ENCODE measurements at regions not wholly inside any gene's neighbourhood (a gene's known extent, or its start where the extent isn't known, plus 50 kb on each side); places are given as distances from the start of the nearest gene placed in this dataset.

- DNase-seq, result no peak
Measured at GRCh38 chr3:459311-459670, 262.7 kb downstream of the CHL1 start.

GRCh38 chr3:461006-461405 lies 264.4 kb downstream of the CHL1 start:
- DNase-seq, result no peak

GRCh38 chr3:462851-463250 lies 266.3 kb downstream of the CHL1 start:
- DNase-seq, result no peak

GRCh38 chr3:463252-464192 lies 267.0 kb downstream of the CHL1 start:
- DNase-seq, result no peak

GRCh38 chr3:464255-464654 lies 267.7 kb downstream of the CHL1 start:
- DNase-seq, result no peak

GRCh38 chr3:468172-468571 lies 271.6 kb downstream of the CHL1 start:
- peak; percentile 35 to 36 for DNase-seq

- DNase-seq, result no peak
Measured at GRCh38 chr3:473033-473800, 276.7 kb downstream of the CHL1 start.

- no peak for DNase-seq
Measured at GRCh38 chr3:474828-475227, 278.3 kb downstream of the CHL1 start.

- DNase-seq, result no peak
Measured at GRCh38 chr3:480070-480469, 283.5 kb downstream of the CHL1 start.

GRCh38 chr3:481111-481510 lies 284.5 kb downstream of the CHL1 start:
- DNase-seq, result no peak

GRCh38 chr3:481680-482079 lies 285.1 kb downstream of the CHL1 start:
- DNase-seq, result peak; percentile 14 to 18

- DNase-seq, result no peak
Measured at GRCh38 chr3:482479-482878, 285.9 kb downstream of the CHL1 start.

- DNase-seq, result no peak
Measured at GRCh38 chr3:484341-484740, 287.8 kb downstream of the CHL1 start.

- no peak for DNase-seq
Measured at GRCh38 chr3:487614-488013, 291.1 kb downstream of the CHL1 start.

GRCh38 chr3:492586-493316 lies 296.2 kb downstream of the CHL1 start:
- no peak for DNase-seq

GRCh38 chr3:494190-494589 lies 297.6 kb downstream of the CHL1 start:
- no peak for DNase-seq

- no peak for DNase-seq
Measured at GRCh38 chr3:498487-498886, 301.9 kb downstream of the CHL1 start.

- no peak for DNase-seq
Measured at GRCh38 chr3:499001-499761, 302.6 kb downstream of the CHL1 start.

- DNase-seq, result no peak
Measured at GRCh38 chr3:502486-502885, 305.9 kb downstream of the CHL1 start.

GRCh38 chr3:513301-513700 lies 316.7 kb downstream of the CHL1 start:
- DNase-seq, result no peak

- no peak for DNase-seq
Measured at GRCh38 chr3:514192-514591, 317.6 kb downstream of the CHL1 start.

- no peak for DNase-seq
Measured at GRCh38 chr3:519026-519425, 322.5 kb downstream of the CHL1 start.

GRCh38 chr3:522888-523287 lies 326.3 kb downstream of the CHL1 start:
- DNase-seq, result no peak

Data from AML-193 (cell line).